NOMO-1 (cell line): ENCODE measurements at regions not wholly inside any gene's neighbourhood (a gene's known extent, or its start where the extent isn't known, plus 50 kb on each side); places are given as distances from the start of the nearest gene placed in this dataset.

ENCODE experiments used
- DNase-seq, 2 experiments: peaks; one replicate each; lab custom pipeline; 2025; ENCODE audit not compliant: unreplicated experiment in 2 of 2; lab: John Stamatoyannopoulos, UW

DNA sequence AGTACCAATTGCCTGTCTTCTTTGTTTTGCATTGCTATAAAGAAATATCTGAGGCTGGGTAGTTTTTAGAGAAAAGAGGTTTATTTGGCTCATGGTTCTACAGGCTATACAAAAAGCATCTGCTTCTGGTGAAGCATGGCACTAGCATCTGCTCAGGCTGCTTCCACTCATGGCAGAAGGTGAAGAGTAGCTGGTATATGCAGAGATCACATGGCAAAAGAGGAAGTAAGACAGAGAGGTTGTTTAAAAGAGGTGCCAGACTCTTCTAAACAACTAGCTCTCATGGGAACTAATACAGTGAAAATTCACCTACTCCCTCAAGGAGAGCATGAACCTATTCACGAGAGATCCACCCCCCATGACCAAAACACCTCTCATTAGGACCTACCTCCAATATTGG, 56.7 kb upstream of the GUCA2B start:
- DNase-seq: peak in 1 of 2 experiments; percentile 1

DNA sequence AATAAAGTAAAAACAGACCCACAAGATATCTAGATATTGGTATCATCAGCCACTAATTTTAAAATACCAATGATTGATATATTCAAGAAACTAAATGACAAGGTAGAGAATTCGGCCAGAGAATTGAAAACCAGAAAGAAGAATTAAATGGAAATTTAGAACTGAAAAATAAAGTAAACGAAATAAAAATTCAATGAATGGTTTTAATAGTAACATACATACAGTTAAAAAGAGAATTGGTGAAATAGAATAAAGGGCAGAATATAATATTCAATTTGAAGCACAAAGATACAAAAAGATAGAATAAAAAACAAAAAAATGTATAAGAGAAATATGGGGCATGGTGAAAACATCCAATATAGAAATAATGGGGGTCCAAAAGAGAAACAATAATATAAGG, 64.0 kb upstream of the GUCA2B start:
- DNase-seq: no peak

DNA sequence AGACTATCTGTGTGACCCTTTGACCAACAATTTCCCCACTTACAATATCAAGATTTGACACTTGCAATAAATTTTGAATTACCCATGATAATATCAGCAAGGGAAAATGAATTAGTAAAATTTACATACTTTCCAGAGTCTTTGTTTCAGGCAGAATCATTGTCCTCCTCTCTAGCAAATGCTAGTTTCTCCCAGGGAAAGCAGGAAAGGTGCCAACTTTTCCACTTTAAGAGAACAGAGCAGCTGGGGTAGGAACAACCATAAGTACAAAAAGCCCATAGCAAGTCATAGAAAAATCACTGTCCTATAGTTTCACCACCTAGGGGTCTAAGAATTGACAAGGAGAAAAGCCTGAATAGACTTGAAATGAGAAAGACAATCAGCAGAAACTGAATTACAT, 67.1 kb upstream of the GUCA2B start:
- no peak for DNase-seq

DNA sequence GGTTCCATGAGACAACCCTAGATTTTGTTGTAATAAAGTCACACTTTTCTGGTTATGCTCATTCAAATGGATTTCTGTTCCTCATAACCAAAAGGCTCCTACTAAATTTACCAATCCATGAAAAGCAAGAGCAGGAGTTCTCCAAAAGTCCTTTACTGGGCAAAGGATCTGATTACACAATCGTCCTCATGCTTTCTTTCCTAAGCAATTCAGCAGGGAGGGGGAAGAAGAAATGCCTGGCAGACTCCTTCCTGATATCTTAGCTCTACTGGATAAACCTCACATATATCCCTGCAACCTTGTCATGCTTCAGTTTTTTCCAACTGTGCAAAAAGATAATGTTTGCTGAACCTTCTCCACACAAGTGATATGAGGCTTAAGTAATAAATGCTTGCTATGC, 67.6 kb upstream of the GUCA2B start:
- no peak for DNase-seq

DNA sequence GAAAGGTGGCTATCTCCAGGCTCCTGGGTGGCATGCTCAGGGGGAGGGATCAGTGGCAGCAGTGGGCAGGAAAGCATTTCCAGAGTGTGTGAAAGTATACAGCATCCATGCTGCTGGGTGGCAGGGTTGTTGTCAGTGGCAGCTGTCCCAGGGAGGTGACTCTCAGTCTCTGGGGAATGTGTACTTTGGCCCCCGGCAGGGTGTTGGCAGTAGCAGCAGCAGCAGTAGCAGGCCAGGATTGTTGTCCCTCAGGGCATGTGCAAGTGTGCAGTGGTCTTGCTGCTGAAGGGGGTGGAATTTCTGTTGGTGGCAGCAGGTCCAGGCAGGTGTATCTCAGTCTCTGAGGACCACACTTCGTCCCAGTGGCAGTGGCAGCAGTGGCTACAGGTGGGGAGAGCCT, 71.7 kb upstream of the GUCA2B start:
- DNase-seq: no peak

DNA sequence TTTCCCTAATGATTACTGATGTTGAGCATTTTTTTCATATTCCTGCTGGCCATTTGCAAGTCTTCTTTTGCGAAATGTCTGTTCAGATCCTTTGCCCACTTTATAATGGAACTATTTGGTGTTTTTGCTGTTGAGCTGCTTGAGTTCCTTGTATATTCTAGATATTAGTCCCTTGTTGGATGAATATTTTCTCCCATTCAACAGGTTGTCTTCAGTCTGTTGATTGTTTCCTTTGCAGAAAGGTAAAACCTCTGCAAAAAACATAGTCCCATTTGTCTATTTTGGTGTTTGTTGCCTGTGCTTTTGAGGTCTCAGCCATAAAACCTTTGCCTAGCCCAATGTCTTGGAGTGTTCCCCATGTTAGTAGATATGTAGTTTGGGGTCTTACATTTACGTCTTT, 78.0 kb upstream of the GUCA2B start:
- no peak for DNase-seq

DNA sequence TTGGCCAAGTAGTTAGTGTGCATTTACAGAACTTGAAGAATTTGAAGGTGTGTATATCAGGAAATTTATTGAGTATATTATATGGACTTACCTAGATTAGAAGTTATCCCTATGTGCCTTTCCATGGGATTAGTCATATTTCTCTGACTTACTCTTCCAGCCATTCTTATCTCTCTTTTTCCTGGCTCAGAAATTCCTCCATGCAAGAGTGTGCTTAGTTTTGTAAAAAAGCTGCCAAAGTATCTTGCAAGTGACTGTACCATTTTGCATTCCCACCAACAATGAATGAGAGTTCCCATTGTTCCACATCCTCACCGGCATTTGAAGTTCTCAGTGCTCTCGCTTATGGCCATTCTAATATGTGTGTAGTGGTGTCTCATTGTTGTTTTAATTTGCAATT, 82.2 kb upstream of the GUCA2B start:
- no peak for DNase-seq

DNA sequence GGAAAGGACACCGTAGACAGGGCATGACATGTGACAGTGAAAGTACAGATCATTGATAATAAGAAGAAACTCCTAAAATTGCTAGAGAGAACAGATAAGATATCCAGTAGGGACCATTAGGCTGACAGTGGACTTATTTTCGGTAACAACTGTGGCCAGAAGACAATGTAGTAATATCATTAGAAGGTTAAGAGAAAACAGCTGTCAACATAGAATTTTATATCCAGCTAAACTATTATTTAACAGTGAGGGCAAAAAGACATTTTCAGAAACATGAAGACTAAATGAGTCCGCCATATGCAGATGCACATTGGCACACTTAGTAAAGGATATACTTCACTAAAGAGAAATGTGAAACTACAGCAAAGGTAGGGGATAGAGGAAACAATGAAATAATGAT, 95.4 kb upstream of the GUCA2B start:
- DNase-seq: no peak

DNA sequence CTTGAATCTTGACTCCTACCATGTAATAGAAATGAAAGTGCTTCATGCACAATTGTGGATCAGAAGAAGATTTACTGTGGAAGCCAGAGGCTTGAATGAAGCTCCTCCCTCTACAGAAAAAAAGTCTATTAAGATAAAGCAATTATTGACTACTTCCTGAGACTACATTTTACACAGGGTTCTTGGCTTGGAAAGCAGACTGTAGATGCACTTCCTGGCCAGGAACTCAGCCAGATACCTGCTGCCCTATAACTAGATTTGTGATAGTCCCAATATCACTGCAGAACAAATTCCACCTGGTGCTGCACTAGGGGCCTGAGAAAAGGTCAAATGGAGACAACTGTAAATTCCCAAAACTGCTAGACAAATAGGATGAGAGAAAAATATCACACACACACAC, 96.8 kb upstream of the GUCA2B start:
- no peak for DNase-seq

DNA sequence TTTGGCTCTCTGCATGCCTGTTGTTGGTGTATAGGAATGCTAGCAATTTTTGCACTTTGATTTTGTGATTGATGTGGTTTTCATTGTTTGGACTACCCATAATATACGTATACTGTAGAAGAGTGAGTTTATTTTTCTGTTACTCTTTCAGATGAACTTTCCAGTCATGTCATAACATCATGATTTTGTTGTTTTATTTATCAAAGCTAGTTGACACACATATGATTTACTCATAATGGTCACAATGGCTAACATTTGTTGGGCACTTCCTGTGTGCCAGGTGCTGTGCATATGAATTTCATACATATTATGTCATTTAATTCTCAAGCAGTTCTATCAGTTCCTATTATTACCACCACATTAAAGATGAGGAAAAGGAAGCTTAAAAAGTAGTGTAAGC, 98.1 kb upstream of the GUCA2B start:
- no peak for DNase-seq

DNA sequence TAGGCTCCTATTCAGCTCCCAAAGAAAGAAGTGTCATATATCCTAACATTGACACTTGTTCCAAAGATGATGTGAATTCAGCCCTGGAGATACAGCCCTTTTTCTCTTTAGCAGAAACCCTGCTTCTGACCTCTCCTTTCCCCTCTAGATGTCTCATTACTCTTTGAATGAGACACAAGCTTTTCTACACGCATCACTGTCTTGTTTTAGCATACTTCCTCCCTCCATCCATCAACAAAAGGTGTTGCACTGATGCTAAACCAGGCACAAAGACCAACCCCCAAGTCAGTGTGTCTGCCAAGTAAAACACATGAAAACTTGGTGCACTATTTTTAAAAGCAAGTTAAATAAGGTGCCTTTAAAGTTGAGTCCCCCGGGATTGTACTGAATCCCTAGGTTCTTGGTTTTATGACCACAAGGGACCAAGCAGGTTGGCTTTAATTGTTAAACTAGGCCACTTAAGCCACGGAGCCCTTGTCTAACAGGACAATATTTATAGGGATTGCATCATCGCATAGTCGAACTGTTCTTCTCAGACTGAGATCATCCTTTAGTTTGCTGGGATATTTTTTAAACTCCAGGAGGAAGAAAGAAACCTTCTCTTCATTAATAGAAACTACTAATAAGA, 101.0 kb upstream of the GUCA2B start:
- no peak for DNase-seq

DNA sequence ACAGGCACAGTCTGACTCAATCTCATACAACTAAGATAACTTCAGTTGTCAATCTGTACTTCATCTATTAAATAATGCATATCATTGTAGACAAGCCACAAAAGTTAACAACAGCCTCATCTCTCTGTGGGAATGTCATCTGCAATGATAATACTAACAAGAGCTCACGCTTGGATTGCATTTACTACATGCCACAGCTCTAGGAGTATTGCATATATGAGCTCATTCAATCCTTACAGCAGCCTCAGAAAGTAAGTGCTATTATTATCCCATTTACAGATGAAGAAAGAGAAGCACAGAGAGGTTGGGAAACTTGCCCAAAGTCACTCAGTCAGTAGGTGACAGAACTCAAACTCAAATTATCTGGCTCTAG, 105.7 kb upstream of the GUCA2B start:
- no peak for DNase-seq

DNA sequence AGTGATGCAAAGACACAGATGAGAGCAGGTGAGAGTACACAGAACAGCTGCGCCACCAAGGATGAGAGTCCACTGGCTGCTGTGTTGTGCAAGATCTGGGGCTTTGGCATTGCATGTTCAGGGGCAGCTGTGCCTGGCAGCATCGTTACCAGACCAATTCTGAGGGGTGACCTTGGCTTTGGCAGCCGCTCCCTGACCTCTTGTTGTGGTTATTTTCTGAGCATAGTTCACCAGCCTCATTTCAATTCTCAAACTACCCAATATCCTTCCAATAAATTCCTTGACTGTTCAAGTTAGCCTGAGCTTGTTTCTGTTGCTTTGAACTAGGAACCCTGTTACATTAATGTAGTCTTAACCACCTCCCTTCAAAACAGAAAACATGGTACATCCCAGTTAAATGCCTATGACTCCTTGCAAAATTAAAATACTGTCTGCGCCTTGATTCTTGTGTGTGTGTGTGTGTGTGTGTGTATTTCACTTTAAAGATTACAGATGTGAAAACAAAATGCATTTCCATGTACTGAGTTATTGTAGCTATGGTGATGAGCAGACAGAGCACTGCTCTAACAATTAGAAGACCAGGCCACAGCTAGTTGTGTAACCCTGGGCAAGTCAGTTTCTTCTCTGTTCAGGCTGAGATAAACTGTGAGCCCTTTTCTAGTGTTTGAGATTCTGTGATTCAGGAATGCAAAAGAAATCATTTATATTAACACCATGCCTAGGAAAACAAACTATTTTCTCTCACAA, 106.3 kb upstream of the GUCA2B start:
- DNase-seq: no peak

DNA sequence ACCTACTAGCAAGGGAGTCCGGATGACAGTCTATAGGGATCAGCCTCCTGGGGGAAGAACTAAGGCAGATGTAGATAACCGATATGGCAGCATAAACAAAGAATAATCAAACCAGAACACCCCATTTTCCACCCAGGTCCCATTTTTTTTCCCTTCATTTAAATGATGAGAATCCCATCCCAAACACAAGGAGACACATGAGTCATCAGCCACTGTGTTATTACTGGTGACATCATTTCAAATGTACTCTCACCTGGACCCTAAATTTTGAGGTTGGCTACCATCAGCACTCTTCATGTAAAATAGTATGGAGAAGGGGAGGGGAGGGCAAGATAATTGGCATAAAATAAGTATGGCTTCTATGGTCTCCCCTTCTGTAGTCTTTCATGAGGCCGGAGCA, 108.9 kb upstream of the GUCA2B start:
- DNase-seq: no peak

DNA sequence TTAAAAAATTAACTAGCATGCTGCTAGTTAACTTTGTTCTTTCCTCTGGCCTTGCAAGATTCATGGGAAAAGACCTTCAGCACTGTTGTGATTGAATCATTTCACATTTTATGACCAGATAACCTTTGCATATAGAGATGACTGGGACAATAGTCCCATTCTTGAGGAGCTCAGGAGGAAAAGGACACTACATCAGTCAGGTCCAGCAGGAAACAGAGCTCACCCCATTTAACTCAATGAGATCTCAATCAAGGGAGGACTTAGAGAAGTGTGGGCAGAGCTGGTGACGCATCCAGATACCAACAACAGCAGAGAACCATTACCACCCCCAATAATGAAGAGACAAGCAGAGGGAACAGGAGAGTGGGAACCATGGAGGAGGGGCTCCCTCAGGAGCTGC, 109.4 kb upstream of the GUCA2B start:
- DNase-seq: no peak

DNA sequence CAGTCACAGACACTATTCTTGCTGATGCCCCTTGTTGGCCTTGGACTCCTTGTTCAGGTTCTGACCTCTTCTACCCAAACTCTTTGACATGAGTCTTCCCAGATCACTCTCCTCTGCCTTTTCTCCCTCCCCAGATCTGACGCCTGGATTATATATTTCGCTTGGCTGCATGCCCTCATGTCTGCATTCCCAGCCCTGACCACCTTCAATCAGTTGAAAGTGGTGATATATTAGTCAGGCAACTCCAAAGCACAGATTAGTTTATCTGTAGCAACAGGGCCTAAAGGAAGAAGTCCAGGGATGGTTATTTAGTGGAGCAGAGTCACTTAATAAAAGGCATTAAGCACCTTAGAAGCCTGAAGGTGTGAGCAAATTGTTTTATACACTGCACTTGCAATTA, 110.0 kb upstream of the GUCA2B start:
- DNase-seq: no peak

DNA sequence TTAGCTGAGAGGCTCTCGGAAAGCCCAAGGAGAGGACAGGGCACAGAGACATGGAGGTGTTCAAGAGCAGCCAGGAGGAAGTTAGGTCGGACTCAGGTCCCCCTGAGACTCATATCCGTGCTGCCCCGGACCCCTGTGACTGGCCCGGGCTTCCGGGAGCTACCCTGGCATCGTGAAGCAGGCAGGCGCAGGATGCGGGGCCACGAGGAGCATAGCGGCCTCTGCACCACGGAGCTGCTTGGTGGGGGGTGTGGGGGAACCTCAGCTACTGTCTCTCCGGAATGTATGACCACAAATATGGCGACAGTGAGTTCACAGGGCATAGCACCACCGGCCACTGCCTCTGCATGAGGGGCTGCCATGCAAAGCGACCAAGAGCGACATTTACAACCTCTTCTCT, 112.2 kb upstream of the GUCA2B start:
- DNase-seq: no peak

DNA sequence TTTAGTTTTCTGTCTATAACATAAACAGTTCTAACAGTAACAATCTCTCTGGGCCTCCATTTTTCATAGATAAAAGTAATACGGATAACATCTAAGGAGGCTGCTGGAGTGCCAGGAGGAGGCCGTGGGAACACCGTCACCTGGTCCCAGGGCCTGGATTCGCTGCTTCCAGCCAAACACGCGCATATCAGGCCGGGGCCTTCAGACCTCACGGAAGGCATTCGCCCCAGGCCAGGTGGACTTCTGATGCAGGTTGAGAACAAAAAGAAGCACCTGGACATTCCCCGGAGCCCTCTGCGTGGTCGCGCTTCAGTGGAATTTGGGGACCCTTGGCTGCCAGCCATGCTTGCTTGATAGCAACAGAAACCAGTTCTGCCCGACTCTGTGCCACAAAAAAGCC, 113.1 kb upstream of the GUCA2B start:
- no peak for DNase-seq

DNA sequence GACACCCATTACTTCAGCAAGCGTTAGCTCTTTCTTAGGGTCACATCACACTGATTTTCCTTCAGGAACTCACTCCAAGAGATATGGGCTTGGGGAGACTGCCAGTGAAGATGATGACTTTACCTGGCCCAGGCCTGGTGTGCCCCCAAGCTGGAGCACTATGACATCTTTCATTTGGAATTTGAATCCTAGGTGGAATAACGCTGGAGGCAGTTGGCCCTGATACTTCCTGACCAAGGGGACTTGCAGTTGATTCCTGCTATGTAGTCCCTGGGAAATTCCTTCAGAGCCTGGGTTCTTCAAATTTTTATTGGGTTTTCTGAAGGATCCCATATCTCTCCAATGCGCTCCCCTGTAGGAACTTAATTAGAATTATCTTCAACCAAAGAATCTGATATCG, 114.9 kb upstream of the GUCA2B start:
- DNase-seq: no peak

DNA sequence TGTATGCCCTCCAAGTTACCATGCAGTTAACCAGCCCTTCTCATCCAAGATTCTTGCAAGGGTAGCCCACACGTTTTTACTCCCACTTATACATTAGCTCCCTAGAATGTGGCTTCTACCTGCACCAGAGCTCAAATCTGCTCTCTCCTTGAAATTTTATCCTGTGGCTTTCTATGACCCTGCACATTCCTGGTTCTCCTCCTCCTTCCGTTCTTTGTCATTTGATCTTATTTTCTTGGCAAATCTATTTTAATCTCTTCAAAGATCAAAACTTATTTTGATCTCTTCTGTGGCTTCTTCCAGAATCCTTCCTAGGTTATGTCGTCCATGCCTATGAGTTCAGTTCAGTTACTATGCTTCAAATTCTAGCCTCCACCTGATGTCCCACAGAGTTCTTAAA, 115.6 kb upstream of the GUCA2B start:
- no peak for DNase-seq

DNA sequence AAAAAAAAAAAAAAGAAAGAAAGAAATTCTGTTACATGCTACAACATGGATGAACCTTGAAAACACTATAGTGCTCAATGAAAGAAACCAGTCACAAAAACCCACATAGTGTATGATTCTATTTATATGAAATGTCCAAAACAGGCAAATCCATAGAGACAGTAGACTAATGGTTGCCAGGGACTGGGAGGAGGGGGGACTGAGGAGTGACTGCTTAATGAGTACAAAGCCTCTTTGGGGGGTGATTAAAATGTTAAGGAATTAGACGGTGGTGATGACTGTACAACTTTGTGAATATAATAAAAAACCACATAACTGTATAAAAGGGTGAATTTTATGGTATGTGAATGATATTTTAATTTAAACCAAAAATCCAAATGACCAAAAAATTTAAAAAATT, 116.0 kb upstream of the GUCA2B start:
- no peak for DNase-seq

DNA sequence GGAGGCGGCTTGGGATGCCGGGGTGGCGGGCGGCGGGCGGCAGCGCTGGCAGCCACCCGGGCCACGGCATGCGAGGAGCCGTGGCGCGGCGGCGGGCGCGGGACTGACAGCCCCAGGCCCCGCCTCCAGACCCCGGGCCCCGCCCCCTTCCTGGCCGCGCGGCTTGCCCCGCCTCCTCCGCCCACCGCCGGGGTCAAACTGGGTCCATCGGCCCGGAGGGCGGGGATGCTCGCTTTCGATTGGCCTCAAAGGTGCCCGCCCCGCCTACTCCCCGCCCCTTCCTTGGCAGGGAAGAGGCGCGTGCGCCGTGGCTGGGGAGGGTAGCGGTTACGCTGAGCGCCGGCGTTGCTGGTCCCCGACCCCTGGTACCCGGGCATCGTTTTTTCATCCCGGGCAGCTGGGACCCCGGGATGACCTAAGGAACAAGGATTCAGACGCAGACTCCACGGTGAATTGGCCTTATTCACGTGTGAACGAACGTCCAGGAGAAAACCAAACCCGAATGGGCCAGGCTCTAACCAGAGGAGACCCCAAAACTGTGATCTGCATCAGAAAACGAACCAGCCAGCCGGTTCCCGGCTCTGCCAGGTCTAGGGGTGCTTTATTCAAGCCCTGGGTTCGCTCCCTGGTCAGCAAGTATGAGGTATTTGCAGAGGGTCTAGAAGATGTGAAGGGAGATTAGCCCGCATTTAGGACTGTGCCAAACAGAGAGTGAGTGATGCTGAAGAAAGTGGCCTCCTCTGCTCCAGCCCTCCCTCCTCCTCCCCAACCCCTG, 117.2 kb upstream of the GUCA2B start:
- peak; percentile 83 to 93 for DNase-seq
